ENCODE measurements at regions not wholly inside any gene's neighbourhood (a gene's known extent, or its start where the extent isn't known, plus 50 kb on each side); places are given as distances from the start of the nearest gene placed in this dataset.
A peak's percentile ranks its signal among the peaks of the same experiment; 100 is the strongest.

DNA sequence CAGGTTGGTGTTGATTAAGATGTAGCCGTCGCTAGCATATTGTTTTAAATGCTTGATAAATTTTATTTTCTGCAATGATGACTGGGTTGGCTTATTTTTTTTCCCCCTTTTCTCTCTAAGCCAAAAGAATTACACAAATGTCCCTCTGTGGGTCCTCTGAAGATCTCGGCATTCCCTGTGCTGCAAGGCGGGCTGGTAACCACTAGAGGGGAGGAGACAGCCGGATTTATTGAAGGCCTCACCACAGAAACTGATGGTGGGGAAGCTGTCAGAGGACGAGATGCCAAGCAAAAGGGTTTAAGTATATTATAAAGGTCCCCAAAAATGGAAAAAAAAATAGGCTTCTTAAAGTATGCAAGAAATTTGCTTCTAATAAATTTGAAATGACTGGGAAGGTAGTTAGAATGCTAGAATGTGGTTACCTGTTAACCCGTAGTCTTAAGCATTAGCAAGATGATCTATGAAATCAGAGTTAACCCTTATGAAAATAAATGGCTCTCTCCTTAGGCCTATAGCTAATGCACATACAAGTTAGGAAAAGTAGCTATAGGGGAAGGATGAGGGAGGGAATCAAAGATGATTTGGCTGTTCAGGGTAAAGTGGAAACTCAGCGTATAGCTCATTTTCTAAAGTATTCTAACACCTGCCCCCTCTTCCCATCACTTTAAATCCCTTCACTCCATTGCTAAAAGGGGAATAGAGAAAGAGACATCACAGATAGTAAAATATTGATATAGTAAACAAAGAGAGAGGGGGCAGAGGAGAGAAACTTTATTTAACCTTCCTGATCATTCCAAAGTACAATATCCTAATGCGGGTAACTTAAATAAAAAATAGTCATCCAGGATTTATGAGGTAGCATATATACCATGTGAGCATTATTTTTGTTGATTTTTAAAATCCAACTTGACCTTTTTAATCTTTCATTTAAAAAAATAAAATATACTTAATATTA is 894.5 kb upstream of the POU3F3 start:
- no peak for TF ChIP-seq EZH2 (IDR thresholded peaks at IDR 0.05; ENCODE audit: borderline replicate concordance)
- TF ChIP-seq, protein P1, sequence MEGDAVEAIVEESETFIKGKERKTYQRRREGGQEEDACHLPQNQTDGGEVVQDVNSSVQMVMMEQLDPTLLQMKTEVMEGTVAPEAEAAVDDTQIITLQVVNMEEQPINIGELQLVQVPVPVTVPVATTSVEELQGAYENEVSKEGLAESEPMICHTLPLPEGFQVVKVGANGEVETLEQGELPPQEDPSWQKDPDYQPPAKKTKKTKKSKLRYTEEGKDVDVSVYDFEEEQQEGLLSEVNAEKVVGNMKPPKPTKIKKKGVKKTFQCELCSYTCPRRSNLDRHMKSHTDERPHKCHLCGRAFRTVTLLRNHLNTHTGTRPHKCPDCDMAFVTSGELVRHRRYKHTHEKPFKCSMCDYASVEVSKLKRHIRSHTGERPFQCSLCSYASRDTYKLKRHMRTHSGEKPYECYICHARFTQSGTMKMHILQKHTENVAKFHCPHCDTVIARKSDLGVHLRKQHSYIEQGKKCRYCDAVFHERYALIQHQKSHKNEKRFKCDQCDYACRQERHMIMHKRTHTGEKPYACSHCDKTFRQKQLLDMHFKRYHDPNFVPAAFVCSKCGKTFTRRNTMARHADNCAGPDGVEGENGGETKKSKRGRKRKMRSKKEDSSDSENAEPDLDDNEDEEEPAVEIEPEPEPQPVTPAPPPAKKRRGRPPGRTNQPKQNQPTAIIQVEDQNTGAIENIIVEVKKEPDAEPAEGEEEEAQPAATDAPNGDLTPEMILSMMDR (IDR thresholded peaks at IDR 0.05; ENCODE audit: poor library complexity) = peak; percentile 79
- no peak for TF ChIP-seq EZH2phosphoT487 (IDR thresholded peaks at IDR 0.05; ENCODE audit: low read depth, severe bottlenecking, unreplicated experiment)
